ENCODE measurements at regions not wholly inside any gene's neighbourhood (a gene's known extent, or its start where the extent isn't known, plus 50 kb on each side); places are given as distances from the start of the nearest gene placed in this dataset.

DNA sequence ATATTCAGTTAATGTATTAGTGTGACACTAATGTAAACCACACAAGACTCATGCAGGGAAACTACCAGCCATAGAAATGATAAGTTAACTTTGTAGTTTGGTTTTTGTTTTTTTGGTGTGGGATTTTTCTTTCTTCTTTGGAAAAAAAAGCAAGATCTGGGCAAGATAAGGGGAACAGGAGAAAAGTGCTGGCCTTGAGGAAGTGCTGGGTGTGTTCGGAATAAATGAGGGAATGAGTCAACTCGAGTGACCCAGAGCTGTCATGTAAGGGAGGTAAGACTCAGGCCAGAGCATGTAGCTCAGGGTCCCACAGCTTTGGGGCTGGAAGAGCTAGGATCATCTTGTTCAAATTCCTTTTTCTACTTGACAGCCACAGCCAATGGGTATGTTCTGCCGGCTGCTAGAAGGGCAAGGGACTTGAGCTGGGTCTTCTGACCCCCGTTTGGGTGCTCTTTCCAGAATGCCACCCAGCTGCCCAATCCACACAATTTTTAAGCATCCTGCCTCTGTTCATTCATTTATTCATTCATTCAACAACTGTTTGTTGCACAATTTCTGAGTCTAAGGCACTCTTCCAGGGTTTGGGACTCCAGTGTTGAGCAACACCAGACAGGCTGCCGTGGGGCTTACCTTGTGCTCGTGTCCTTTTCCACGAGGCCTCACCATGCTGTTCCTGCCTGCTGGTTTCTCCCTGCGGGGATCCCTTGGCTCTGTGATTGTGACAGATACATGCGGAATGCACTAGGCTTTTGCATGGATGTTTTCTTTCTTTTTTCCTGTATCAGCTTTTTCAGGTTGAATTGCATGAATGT, 54.5 kb downstream of the CLDN34 start:
- DNase-seq (ENCODE audit: unreplicated experiment) = no peak
- no peaks in the 10 kb centered on the region for H3K9me3 Mint-ChIP-seq (ENCODE audit: unreplicated experiment)
- H3K27me3 Mint-ChIP-seq (ENCODE audit: insufficient read depth, unreplicated experiment) = no peaks in the 10 kb centered on the region
- H3K36me3 Mint-ChIP-seq (ENCODE audit: insufficient read depth, unreplicated experiment) = no peaks in the 10 kb centered on the region
- H3K27ac Mint-ChIP-seq (ENCODE audit: low read depth, unreplicated experiment) = peak overlapping the region; percentile 10
- TF ChIP-seq, protein P1, sequence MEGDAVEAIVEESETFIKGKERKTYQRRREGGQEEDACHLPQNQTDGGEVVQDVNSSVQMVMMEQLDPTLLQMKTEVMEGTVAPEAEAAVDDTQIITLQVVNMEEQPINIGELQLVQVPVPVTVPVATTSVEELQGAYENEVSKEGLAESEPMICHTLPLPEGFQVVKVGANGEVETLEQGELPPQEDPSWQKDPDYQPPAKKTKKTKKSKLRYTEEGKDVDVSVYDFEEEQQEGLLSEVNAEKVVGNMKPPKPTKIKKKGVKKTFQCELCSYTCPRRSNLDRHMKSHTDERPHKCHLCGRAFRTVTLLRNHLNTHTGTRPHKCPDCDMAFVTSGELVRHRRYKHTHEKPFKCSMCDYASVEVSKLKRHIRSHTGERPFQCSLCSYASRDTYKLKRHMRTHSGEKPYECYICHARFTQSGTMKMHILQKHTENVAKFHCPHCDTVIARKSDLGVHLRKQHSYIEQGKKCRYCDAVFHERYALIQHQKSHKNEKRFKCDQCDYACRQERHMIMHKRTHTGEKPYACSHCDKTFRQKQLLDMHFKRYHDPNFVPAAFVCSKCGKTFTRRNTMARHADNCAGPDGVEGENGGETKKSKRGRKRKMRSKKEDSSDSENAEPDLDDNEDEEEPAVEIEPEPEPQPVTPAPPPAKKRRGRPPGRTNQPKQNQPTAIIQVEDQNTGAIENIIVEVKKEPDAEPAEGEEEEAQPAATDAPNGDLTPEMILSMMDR (IDR thresholded peaks at IDR 0.05; ENCODE audit: unreplicated experiment) = no peak
- BruUV-seq (replicated peaks) = no TSS peak
- no peak overlapping the region for H3K4me3 Mint-ChIP-seq (ENCODE audit: unreplicated experiment)
- intact Hi-C loops (cut with micrococcal nuclease) = no loop called here
- CTCF ChIA-PET = interaction anchor here (0.7 kb wide), 1 partner anchor 54 kb away, joined by 3 read pairs; no protein-coding TSS in a partner anchor
- POLR2A ChIA-PET = interaction anchor here (0.8 to 0.9 kb wide), 2 partner anchors 10 to 11 kb away, joined by 3 read pairs; no protein-coding TSS in a partner anchor
- H3K4me1 Mint-ChIP-seq (ENCODE audit: insufficient read depth, unreplicated experiment) = peaks cover 30% of the 10 kb centered on the region

DNA sequence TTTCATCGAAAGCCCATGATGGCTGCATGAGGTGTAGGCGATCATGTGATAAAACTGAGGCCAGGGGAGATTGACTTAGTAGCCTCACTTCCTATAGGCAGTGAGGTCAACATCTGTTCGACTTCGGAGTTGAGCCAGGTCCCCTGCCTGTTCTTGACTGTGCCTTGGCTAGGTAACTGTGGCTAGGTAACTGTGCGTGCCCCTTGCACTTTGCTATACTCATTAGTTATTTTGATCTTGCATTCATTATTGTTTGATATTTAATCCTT, 55.0 kb downstream of the CLDN34 start:
- no peak overlapping the region for H3K4me3 Mint-ChIP-seq (ENCODE audit: unreplicated experiment)

GRCh38 chrX:10022580-10023245, 55.6 kb downstream of the CLDN34 start:
- ChIA-PET CTCF (interaction anchor here (1.1 to 2.9 kb wide), 2 partner anchors 96 to 98 kb away, joined by 3 to 13 read pairs; no protein-coding TSS in a partner anchor), POLR2A (no interaction called here)
- Mint-ChIP-seq H3K27ac (ENCODE audit: low read depth, unreplicated experiment) (no peak overlapping the region), H3K4me3 (ENCODE audit: unreplicated experiment) (no peak overlapping the region), H3K27me3 (ENCODE audit: insufficient read depth, unreplicated experiment) (no peaks in the 10 kb centered on the region), H3K36me3 (ENCODE audit: insufficient read depth, unreplicated experiment) (no peaks in the 10 kb centered on the region), H3K9me3 (ENCODE audit: unreplicated experiment) (no peaks in the 10 kb centered on the region), H3K4me1 (ENCODE audit: insufficient read depth, unreplicated experiment) (peaks cover 24% of the 10 kb centered on the region)
- peak; percentile 73 for DNase-seq (ENCODE audit: unreplicated experiment)
- BruUV-seq (replicated peaks) = no TSS peak
- intact Hi-C loops (cut with micrococcal nuclease) = no loop called here
- TF ChIP-seq, protein P1 (IDR thresholded peaks at IDR 0.05; ENCODE audit: unreplicated experiment) = no peak

More for the DNA sequence above, 55.0 kb downstream of the CLDN34 start:
- Mint-ChIP-seq H3K36me3 (ENCODE audit: insufficient read depth, unreplicated experiment) (no peaks in the 10 kb centered on the region), H3K4me1 (ENCODE audit: insufficient read depth, unreplicated experiment) (peaks cover 25% of the 10 kb centered on the region), H3K27ac (ENCODE audit: low read depth, unreplicated experiment) (no peak overlapping the region), H3K27me3 (ENCODE audit: insufficient read depth, unreplicated experiment) (no peaks in the 10 kb centered on the region), H3K9me3 (ENCODE audit: unreplicated experiment) (no peaks in the 10 kb centered on the region)
- no peak for DNase-seq (ENCODE audit: unreplicated experiment)
- POLR2A ChIA-PET = interaction anchor here (0.8 to 0.9 kb wide), 2 partner anchors 10 to 11 kb away, joined by 3 read pairs; no protein-coding TSS in a partner anchor
- intact Hi-C loops (cut with micrococcal nuclease) = no loop called here
- CTCF ChIA-PET = no interaction called here
- BruUV-seq (replicated peaks) = no TSS peak
- TF ChIP-seq, protein P1 (IDR thresholded peaks at IDR 0.05; ENCODE audit: unreplicated experiment) = no peak

- H3K9me3 Mint-ChIP-seq (ENCODE audit: unreplicated experiment) = no peaks in the 10 kb centered on the region
- ChIA-PET CTCF (interaction anchor here (0.9 to 2.9 kb wide), 5 partner anchors 27 to 96 kb away, joined by 3 to 13 read pairs (median 4); no protein-coding TSS in a partner anchor), POLR2A (no interaction called here)
- intact Hi-C loops (cut with micrococcal nuclease) = no loop called here
- H3K4me1 Mint-ChIP-seq (ENCODE audit: insufficient read depth, unreplicated experiment) = peaks cover 17% of the 10 kb centered on the region
- no peak for DNase-seq (ENCODE audit: unreplicated experiment)
- no peak overlapping the region for H3K27ac Mint-ChIP-seq (ENCODE audit: low read depth, unreplicated experiment)
- H3K27me3 Mint-ChIP-seq (ENCODE audit: insufficient read depth, unreplicated experiment) = no peaks in the 10 kb centered on the region
- TF ChIP-seq, protein P1 (IDR thresholded peaks at IDR 0.05; ENCODE audit: unreplicated experiment) = no peak
- H3K4me3 Mint-ChIP-seq (ENCODE audit: unreplicated experiment) = no peak overlapping the region
- no peaks in the 10 kb centered on the region for H3K36me3 Mint-ChIP-seq (ENCODE audit: insufficient read depth, unreplicated experiment)
- BruUV-seq (replicated peaks) = no TSS peak
These were observed 56.7 kb downstream of the CLDN34 start for GRCh38 chrX:10023821-10024220.

Measured in MCF 10A (cell line).